Putamen (tissue), 1 donor: ENCODE measurements at regions not wholly inside any gene's neighbourhood (a gene's known extent, or its start where the extent isn't known, plus 50 kb on each side); places are given as distances from the start of the nearest gene placed in this dataset.

ENCODE experiments used
- DNase-seq: peaks from one replicate; pipeline ENCODE4 v3.0.0-alpha.2; 2016; ENCODE audit warnings: low spot score

DNA sequence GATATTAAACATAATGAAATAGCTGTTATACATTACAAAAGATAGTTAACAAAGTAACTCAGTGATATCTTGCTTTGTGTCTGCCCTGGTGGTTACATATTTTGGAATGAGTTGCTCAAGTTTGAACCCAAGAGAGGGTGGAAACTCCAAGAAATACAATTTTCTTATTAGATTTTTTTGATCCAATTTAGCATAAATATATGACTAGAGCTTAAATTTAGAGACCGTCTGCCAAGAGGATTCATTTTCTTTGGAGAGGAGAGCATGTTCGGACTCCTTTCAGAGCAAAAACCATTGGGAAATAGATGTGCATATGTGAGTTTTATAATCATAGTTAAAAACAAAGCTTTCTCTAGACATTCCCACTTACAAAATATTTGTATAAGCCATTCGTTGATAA is 353.4 kb downstream of the EPM2A start:
- DNase-seq = no peak

DNA sequence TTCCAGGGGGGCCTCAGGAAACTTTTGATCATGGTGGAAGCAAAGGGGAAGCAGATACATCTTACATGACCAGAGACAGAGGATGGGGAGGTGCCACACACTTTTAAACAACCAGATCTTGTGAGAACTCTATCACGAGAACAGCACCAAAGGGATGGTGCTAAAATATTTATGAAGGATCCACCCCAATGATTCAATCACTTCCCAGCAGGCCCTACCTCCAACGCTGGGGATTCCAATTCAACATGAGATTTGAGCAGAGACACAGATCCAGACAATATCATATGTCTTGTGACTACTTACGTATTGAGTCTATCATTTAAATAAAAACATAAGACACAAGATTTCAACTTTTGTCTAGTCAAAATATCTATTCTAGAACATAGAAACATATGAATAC is 351.9 kb downstream of the EPM2A start:
- no peak for DNase-seq

DNA sequence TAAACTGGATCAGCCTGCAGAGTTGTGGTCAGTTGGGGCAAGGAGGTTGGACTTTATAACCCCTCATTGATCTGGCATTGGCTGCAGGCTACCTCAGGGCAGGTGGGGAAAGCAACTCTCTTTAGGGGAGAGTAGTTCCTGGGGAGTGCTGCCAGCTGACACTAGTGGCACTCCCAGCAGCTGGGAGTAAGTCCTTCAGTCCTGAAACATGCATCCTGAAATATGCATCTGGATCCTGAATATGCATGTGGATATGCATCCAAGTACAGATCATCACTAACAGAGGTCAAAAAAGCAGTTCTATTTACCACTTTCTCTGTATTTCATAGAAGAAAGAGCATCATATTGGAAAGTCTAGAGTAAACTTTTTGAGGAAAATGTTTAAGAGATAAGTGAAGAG is 350.8 kb downstream of the EPM2A start:
- no peak for DNase-seq

DNA sequence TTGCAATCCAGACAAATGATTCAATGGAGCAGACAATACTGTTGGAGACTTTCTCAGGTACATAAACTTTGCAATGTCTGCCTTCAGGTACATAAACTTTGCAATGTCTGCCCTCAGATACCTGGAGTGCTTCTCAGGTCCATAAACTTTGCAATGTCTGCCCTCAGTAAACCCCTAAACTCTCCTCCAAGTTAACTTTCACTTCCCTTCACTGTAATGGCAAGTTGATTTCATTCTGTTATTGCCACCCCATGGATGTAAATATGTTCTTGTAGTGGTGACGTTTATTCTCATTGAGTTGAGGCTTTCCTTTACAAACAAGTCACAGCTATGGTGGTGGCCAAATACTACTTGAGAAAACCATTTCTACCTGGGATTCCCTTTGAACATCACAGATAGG is 338.8 kb downstream of the EPM2A start:
- no peak for DNase-seq

DNA sequence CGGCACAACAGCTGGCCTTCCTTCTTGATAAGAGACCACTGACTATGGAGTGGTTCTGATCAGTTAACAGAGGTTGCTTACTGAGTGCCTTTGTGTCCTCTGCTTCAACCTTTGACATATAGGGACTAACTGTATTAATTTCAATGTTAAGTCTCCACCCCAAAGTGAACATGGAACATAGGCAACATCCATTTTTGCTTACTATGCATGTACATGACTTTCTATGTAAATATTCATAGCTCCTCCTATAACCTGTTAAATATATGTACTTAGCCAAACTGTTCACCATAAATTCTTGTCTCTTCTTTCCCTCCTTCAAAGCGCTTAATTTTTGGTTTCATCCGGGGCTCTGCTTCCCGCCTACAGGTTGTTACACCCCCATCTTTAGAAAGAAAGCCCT is 334.8 kb downstream of the EPM2A start:
- no peak for DNase-seq

DNA sequence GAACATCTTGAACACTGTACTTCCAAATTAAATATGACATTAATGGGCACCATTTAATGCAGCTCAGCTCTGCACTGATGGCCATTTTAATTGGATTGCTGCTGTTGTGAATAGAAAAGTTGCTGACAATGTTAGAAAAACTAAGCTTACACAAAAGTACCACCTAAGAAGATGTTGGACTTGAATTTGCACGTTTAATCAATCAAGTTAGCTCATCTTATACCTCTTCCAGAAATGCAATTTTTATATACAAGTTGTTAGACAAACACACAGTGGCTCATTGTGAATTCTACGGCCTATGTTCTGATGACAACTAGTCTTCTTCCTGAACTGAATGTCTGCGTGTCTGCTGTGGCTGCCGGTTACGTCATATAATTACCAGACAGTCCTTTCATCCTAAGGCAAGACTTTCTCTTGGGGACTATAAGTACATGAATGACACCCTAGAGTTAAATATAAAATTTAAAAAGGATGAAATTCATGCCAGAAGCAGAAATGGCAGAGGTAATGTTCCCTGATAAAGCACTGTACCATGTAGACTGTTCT is 330.2 kb downstream of the EPM2A start:
- DNase-seq = no peak

DNA sequence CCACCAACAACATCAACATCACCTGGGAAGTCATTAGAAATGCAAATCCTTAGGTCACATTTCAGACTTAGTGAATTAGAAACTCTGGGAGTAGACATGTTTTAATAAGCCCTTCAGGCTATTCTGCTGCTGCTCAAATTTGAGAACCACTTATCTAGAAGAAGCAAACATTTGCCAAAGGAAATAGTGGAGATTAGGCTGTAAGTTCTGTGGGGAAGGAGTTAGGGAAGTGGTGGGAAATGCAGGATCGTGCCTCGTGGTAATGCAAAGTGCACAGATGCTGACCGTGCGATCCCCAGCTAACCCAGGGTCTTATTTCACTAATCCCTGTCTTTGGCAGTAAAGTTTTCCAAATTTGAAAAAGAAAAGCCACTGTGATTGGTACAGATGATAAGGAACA is 328.5 kb downstream of the EPM2A start:
- DNase-seq = no peak

DNA sequence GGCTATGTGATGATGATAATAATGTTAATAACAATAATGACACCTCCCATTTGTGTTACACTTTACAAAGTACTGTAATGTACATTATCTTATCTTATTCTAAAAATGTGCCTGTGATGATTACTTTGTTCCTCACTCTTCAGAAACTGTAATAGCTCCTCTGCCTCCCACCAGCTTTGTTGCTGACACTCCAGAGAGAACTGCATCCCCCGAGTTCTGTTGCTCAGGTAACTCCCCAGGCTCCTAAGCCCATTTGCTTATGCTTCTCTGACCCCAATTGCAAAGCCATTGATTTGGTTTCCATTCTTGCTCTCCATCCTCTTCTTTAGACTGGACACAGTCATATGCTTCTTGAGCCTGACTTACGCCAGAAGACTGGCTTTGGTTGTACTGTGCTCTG is 319.7 kb downstream of the EPM2A start:
- DNase-seq = peak; percentile 76

DNA sequence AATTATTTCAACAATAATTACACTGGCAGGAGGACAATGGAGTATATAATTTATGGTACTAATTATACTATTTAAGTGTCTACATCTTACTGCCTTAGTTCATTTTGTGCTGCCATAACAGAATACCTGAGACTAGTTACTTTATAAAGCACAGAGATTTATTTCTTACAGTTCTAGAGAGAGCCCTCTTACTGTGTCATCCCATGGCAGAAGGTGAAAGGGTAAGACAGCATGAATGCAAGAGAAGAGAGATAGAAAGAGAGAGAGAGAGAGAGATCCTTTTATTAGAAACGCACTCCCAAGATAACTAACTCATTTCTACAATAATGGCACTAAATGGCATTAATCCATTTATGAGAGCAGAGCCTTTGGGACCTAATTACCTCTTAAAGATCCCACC is 314.7 kb downstream of the EPM2A start:
- DNase-seq = no peak

DNA sequence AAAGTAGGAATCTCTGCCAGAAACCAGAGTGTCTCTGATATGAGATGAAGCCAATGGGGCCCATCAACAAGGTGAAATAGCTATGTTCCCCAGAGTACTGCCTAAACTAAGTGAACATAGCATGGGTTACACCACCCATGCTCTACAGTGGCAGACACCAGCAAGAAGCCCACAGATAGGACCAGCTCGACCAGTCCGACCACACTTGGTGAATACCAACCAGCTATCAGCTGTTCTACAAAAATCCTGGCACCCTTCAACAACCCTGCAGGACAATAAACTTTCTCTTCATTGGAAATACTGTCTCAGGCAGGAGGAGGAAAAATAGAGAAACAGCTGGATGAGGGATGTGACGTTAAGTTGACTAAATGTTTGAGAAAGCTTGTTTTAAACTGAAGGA is 311.4 kb downstream of the EPM2A start:
- DNase-seq = no peak

DNA sequence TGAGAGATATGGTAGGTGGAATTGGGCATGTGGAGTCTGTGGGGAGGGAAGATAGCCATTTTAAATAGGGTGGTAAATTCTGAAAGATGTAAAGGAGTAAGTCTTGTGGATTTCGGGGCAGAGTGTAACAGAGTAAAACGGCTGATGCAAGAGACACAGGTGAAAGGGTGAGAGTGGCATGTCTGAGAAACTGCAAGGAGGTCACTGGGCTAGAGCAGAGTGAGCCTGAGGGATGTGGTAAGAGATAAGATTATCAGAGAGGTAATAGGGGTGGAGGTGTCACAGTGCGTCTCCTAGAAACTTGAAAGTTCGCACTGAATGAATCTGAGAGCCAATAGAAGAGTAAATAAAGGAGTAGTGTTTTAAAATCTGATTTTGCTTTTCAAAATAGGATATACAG is 308.1 kb downstream of the EPM2A start:
- DNase-seq = no peak

DNA sequence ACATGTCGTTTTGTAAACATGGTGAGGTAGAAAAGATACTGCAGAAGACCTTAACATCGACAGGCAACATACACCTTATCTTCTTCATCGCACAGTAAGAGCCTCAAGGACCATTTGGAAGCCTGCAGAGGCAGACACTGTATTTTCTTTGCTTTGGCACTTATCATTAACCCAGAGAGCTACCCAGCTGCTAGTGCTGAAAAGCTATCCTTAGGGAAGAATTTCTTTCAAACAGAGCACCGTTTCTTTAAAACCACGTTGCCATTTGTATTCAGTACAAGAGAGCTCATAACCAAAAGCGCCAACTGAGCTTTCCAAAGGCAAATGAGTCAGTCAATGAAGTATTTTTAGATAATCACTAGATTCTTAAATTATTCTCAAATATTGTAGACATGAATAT is 306.6 kb downstream of the EPM2A start:
- peak; percentile 35 for DNase-seq

DNA sequence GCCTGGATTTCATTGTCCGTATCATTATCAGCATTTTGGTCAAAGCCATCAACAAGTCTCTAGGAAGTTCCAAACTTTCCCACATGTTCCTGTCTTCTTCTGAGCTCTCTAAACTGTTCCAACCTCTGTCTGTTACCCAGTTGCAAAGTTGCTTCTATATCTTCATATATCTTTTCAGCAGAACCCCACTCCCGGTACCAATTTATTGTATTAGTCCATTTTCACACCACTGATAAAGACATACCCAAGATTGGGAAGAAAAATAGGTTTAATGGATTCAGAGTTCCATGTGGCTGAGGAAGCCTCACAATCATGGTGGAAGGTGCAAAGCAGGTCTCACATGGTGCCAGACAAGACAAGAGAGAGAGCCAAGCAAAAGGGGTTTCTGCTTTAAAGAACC is 293.2 kb downstream of the EPM2A start:
- no peak for DNase-seq

DNA sequence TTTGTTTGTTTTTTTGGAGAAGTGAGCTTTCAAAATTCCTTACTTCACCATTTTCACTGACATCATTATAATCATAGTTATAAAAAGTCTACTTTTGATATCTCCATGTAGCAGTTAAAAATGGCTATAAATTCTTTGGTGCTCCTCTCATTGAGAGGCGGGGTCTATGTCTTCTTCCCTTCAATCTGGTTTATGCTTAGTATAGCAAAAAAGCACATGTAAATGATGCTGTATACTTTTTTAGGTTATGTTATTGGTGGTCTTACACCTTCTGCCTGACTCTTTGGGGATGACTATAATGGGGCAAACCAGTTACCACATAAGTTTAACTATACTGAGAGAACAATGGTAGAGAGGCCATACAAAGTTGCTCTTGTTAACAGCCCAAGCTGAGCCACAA is 289.6 kb downstream of the EPM2A start:
- DNase-seq = no peak

DNA sequence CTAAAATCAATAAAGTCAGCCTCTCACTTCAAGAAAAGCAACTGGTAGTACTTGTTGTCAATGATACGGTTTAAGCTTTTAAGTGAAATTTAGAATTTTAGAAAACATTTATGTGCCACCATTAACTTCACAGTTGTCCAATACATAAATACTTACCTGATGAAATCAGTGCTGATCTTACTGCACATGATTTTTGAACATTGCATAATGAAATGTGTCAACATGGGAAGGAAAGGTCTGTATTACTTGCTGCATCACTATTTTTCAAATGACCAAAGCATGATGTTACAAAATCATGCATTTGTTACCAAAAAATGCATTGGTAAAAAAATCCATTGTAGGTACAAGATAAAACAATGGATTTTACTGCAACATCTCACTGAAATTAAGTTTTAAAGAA is 284.3 kb downstream of the EPM2A start:
- DNase-seq = no peak

DNA sequence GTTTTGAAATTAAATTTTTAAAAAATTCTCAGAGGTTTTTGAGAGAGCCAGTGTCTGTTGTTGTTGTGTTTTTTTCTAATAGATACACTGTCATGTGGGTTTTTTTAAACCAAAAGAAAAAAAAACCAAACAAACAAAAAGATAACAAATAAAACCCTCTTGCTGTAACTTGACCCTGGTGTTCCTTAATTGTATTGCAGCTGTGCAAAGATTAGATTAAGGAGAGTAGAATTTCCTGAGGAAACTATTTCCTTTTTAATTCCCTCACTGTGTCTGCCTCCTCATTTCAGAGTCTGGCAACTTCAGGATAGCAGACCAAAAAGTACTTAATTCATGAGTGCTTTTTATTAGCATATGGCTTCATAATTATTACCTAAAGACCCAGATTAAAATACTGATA is 281.9 kb downstream of the EPM2A start:
- no peak for DNase-seq

DNA sequence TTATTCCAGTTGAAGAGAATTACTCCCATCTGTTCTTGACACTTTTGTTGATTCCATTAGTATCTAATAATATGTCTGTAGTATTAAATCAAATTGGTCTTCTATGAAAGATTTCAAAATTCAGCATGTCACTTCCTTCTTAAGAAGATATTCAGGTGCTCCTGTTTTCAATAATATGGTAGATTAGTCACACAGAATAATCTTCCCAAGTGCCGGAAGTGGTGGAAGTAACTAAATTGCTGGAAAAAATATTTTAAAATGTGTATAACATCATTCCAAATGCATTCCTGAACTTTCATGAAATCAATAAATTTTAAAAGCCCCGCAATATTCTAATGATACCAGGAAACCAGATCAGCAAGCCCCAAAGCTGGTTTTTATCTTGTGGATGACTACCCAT is 281.3 kb downstream of the EPM2A start:
- DNase-seq = no peak

DNA sequence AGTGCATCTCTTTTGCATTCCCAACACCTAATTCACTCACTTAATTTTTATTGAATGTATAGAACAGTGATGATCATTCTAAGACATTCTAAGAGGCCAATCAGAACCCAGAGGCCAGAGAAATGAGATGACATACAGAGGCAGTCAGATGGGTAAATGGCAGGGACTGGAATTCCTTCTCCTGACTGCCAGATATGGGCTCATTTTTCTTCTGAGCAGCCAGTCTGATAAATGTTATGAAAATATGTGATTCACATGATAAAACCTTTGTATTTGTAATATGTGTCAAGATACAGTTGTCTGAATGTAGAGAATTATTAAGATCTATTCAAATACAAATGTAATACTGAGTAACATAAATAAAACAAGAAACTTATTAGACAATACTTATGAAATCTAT is 277.8 kb downstream of the EPM2A start:
- no peak for DNase-seq

DNA sequence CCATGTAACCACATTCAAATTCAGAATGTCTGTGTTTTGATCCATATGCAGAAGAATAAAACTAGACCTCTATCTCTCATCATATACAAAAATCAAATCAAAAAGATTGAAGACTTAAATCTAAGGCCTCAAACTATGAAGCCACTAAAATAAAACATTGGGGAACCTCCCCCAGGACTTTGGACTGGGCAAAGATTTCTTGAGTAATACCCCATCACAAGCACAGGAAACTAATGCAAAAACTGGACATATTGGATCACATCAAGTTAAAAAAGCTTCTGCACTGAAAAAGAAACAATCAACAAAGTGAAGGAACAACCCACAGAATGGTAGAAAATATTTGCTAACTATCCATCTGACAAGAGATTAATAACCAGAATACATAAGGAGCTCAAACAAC is 266.8 kb downstream of the EPM2A start:
- DNase-seq = no peak

DNA sequence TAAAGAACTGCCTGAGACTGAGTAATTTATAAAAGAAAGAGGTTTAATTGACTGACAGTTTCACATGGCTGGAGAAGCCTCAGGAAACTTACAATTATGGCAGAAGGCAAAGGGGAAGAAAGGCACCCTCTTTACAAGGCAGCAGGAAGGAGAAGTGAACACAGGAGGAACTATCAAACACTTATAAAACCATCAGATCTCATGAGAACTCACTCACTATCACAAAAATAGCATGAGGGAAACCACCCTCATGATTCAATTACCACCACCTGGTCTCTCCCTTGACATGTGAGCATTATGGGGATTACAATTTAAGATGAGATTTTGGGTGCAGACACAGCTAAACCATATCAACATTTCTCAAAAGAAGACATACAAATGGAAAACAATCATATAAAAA is 266.3 kb downstream of the EPM2A start:
- DNase-seq = no peak

DNA sequence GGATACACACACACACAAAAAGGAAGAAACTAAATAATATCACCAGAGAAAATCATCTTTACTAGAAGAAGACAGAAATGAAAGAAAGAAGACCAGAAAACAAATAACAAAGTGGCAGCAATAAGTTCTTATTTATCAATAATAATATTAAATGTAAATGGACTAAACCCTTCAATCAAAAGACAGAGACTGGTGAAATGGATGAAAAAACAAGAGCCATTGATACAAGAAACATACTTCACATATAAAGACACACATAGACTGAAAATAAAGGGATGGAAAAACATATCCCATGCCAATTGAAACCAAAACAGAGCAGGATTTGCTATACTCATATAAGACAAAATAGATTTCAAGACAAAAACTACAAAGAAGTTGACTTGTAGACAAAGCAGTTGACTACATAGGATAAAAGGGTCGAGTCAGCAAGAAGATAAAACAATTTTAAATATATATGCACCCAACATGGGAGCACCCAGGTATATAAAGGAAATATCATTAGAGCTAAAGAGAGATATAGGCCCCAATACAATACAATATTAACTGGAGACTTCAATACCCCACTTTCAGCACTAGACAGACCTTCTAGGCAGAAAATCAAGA is 259.4 kb downstream of the EPM2A start:
- no peak for DNase-seq

DNA sequence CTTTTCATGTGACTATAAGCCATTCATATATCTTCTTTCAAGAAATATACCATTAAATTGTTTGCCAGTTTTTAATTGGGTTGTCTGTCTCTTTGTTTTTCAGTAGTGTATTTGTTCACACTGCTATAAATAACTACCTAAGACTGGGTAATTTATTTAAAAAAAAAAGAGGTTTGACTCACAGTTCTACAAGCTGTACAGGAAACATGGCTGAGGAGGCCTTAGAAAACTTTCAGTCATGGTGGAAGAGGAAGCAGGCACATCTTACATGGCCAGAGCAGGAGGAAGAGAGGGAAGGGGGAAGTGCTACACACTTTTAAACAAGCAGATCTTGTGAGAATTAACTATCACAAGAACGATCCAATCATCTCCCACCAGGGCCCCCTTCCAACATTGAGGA is 255.3 kb downstream of the EPM2A start:
- no peak for DNase-seq

DNA sequence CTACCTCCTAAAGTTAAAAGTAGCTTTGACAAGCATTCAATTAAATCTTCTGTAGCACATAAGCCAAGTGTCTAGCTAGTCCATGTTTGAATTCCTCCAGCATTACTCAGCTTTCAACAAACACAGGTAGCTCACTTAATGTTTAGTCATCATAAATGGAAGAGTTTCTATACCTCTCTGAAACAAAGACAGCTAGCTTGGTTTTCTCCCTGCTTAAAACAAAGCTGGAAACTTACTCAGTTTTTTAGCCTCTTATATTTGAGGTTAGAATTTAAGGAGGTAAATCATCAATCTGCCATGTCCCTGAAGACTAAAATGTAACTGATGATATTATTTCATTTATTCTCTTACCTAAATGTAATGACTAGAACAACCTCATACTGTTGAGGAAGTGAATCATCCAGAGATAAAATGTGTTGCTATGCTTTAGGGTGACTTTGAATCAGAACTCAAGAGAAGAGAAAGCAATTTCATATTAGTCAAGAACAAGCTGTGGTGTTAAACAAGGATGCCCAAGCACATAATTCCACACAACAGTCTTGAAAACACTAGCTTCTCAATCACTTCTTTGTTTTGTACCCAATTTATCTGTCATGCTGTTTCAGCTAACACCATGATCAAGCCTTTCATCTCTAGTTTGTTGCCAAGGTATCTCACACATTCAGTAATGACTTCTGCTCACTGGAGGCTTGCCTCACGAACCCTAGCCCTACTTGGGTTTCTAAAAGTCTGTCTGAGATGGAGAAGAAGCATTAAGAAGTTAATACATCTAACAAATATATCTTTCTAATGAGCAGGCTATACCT is 251.9 kb downstream of the EPM2A start:
- no peak for DNase-seq

DNA sequence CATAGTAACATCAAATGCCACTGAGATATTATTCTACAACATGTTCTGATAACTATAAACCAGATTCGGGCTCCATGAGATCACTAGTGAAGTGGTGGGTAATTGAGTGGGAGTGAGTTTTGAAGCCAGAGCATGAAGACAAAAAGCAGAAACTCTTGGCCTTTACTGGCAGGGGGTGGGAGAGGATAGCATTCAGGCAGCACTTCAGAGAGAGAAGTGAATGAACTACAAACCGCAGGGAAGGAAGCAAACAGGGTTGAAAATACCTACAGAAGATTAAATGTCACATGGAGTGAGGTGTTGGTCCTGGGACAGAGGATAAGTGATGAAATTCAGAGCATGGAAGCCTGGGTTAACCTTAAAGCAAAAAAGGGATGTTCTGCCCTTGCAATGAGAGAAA is 250.0 kb downstream of the EPM2A start:
- DNase-seq = no peak
